ENCODE measurements at regions not wholly inside any gene's neighbourhood (a gene's known extent, or its start where the extent isn't known, plus 50 kb on each side); places are given as distances from the start of the nearest gene placed in this dataset.

- Histone ChIP-seq H2AFZ (ENCODE audit: low read length) (no peak overlapping the region), H3K4me2 (ENCODE audit: low read depth, low read length, poor library complexity, severe bottlenecking) (no peak overlapping the region), H3K36me3 (ENCODE audit: insufficient read depth, low read length) (no peaks in the 10 kb centered on the region), H3K9ac (ENCODE audit: low read depth, low read length, poor library complexity, severe bottlenecking) (no peak overlapping the region), H3F3A (ENCODE audit: low read depth) (no peaks in the 10 kb centered on the region), H3K27me3 (ENCODE audit: insufficient read depth, low read length, poor library complexity, severe bottlenecking) (no peaks in the 10 kb centered on the region), H3K9me2 (replicated peaks; ENCODE audit: low read depth, low read length) (no peaks in the 10 kb centered on the region), H3K4me1 (ENCODE audit: insufficient read depth, low read length, poor library complexity, severe bottlenecking) (no peaks in the 10 kb centered on the region), H4K20me1 (ENCODE audit: insufficient read depth, low read length, poor library complexity, severe bottlenecking) (no peaks in the 10 kb centered on the region), H3K4me3 (ENCODE audit: low read length, poor library complexity, severe bottlenecking) (no peak overlapping the region), H3K9me3 (ENCODE audit: insufficient read depth, low read depth, low read length) (no peaks in the 10 kb centered on the region), H3K79me2 (ENCODE audit: insufficient read depth, low read length) (no peaks in the 10 kb centered on the region)
- no peak for TF ChIP-seq CTCF (conservative IDR thresholded peaks at IDR 0.05; ENCODE audit: low read length)
- TF ChIP-seq EZH2phosphoT487 (IDR thresholded peaks at IDR 0.05; ENCODE audit: borderline replicate concordance): no peak
Measured at GRCh38 chr2:5332925-5333324, 359.3 kb upstream of the SOX11 start.

- TF ChIP-seq CTCF (conservative IDR thresholded peaks at IDR 0.05; ENCODE audit: low read length) (no peak), EZH2phosphoT487 (IDR thresholded peaks at IDR 0.05; ENCODE audit: borderline replicate concordance) (no peak)
- Histone ChIP-seq H3K4me3 (ENCODE audit: low read length, poor library complexity, severe bottlenecking) (no peak overlapping the region), H3K36me3 (ENCODE audit: insufficient read depth, low read length) (no peaks in the 10 kb centered on the region), H3K4me1 (ENCODE audit: insufficient read depth, low read length, poor library complexity, severe bottlenecking) (no peaks in the 10 kb centered on the region), H2AFZ (ENCODE audit: low read length) (no peak overlapping the region), H4K20me1 (ENCODE audit: insufficient read depth, low read length, poor library complexity, severe bottlenecking) (no peaks in the 10 kb centered on the region), H3K4me2 (ENCODE audit: low read depth, low read length, poor library complexity, severe bottlenecking) (no peak overlapping the region), H3K27me3 (ENCODE audit: insufficient read depth, low read length, poor library complexity, severe bottlenecking) (no peaks in the 10 kb centered on the region), H3K79me2 (ENCODE audit: insufficient read depth, low read length) (no peaks in the 10 kb centered on the region), H3K9me3 (ENCODE audit: insufficient read depth, low read depth, low read length) (no peaks in the 10 kb centered on the region), H3K9me2 (replicated peaks; ENCODE audit: low read depth, low read length) (no peaks in the 10 kb centered on the region), H3K9ac (ENCODE audit: low read depth, low read length, poor library complexity, severe bottlenecking) (no peak overlapping the region), H3F3A (ENCODE audit: low read depth) (no peaks in the 10 kb centered on the region)
Measured at GRCh38 chr2:5339473-5339872, 352.7 kb upstream of the SOX11 start.

- Histone ChIP-seq H3K4me1 (ENCODE audit: insufficient read depth, low read length, poor library complexity, severe bottlenecking) (no peaks in the 10 kb centered on the region), H3K4me2 (ENCODE audit: low read depth, low read length, poor library complexity, severe bottlenecking) (no peak overlapping the region), H2AFZ (ENCODE audit: low read length) (no peak overlapping the region), H3F3A (ENCODE audit: low read depth) (no peaks in the 10 kb centered on the region), H3K36me3 (ENCODE audit: insufficient read depth, low read length) (no peaks in the 10 kb centered on the region), H4K20me1 (ENCODE audit: insufficient read depth, low read length, poor library complexity, severe bottlenecking) (no peaks in the 10 kb centered on the region), H3K9me2 (replicated peaks; ENCODE audit: low read depth, low read length) (no peaks in the 10 kb centered on the region), H3K79me2 (ENCODE audit: insufficient read depth, low read length) (no peaks in the 10 kb centered on the region), H3K9me3 (ENCODE audit: insufficient read depth, low read depth, low read length) (no peaks in the 10 kb centered on the region), H3K4me3 (ENCODE audit: low read length, poor library complexity, severe bottlenecking) (no peak overlapping the region), H3K9ac (ENCODE audit: low read depth, low read length, poor library complexity, severe bottlenecking) (no peak overlapping the region), H3K27me3 (ENCODE audit: insufficient read depth, low read length, poor library complexity, severe bottlenecking) (no peaks in the 10 kb centered on the region)
- TF ChIP-seq EZH2phosphoT487 (IDR thresholded peaks at IDR 0.05; ENCODE audit: borderline replicate concordance) (no peak), CTCF (conservative IDR thresholded peaks at IDR 0.05; ENCODE audit: low read length) (no peak)
Measured at GRCh38 chr2:5343785-5344335, 348.3 kb upstream of the SOX11 start.
